ACHN (cell line): ENCODE measurements at regions not wholly inside any gene's neighbourhood (a gene's known extent, or its start where the extent isn't known, plus 50 kb on each side); places are given as distances from the start of the nearest gene placed in this dataset.
A peak's percentile ranks its signal among the peaks of the same experiment; 100 is the strongest.

ENCODE experiments used
- DNase-seq: peaks from one replicate; pipeline ENCODE4 v3.0.0-alpha.2; 2015
- in situ Hi-C: cut with HindIII; loops from 2 replicates; pipeline ENCODE4 v1.10.0; 2017; ENCODE audit warnings: low sequenced_read_pairs, low pct_ligation_motif_present, low pct_unique_long_range_greater_than_20kb

- no peak for DNase-seq
- in situ Hi-C loops: no loop called here
Measured at GRCh38 chr2:43080571-43081021, 145.8 kb downstream of the ZFP36L2 start.

DNA sequence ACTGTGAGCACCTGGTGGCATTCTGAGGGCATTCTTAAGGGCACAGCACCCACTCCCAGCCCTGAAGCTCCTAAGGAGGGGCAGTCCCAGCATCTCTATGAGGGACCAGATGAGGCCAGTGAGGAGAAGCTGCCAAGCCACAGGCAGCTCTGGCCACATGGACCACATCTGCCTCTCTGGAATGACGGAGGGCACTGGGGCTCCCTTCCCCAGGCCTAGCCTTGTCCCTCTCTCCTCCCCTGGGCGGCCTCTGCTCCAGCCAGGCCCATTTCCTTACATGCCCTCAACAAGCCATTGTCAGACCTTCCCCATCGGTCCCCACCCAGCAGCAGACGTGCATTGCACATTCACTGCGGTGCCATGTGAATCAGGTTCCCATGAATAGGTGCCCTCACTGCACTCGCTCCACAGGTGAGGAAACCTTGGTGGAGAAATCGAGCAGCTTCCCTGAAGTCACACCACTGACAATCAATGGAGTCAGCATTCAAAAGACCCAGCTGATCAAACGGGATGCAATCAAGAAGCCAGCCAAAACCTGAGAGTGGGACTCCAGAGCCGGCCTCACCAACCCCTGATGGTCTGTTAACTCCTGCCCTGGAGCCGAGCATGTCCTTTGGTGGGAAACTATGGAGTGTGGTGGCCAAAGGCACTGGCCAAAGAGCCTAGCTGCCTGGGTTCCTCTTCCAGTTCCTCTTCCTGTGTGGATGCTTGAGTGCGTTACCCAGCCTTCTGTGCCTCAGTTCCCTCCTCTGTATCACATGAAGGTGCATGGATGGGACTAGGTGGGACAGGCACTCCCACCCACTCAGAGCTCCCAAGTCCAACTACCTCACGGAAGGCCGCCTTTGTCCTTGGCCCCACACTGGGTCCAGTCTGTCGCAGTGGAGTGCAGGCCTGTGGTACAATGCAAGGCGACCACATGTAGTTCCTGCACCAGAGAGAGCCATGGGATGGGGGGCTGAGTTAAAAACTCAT lies 147.3 kb downstream of the ZFP36L2 start:
- in situ Hi-C loops: no loop called here
- no peak for DNase-seq

DNA sequence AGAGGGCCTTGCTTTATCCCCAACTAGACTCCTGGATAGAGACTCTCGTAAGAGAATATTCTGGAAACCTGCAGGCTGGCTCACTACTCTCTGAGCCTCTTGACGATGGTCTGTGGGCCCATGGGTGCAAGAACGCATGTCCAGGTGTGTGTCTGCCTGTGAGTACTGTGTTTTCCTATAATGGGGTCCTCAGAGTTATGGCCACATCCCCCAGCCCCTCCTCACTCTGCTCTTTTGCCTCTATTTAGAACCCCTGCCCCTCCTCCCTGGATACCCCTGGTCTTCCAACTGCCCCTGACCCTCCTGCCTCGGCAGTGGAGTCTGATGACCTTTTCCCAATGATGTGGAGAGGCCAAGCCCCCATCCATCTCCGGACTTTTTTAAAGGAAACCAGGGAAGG lies 148.1 kb downstream of the ZFP36L2 start:
- in situ Hi-C loops: no loop called here
- no peak for DNase-seq

GRCh38 chr2:43077876-43078275 lies 148.5 kb downstream of the ZFP36L2 start:
- DNase-seq: no peak
- in situ Hi-C loops: no loop called here

- no peak for DNase-seq
- in situ Hi-C loops: no loop called here
Measured at GRCh38 chr2:43076676-43077075, 149.7 kb downstream of the ZFP36L2 start.

GRCh38 chr2:43075811-43076585 lies 150.4 kb downstream of the ZFP36L2 start:
- in situ Hi-C loops: no loop called here
- peak; percentile 62 for DNase-seq

GRCh38 chr2:43075054-43075593 lies 151.3 kb downstream of the ZFP36L2 start:
- DNase-seq: peak; percentile 93
- in situ Hi-C loops: no loop called here

- in situ Hi-C loops: no loop called here
Measured at GRCh38 chr2:43074592-43075053, 151.8 kb downstream of the ZFP36L2 start.

DNA sequence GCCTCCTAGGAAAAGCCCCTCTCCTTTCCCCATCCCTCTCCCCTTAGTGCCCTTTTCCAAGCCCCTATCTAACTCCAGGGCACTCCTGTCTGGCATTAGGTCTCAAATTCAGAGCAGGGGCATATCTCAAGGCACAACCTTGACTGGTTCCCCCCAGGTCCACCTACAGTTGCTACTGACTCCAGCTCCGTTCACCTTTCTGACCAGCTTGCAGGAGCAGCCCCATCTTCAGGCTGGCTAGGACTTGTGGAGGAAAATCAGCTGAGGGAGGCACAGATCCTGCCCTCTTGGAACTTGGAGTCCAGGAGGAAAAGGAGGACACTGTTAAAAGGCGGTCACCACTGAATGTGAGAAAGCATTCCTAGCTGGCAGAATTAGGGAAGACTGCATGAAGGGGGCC lies 152.4 kb downstream of the ZFP36L2 start:
- in situ Hi-C loops: no loop called here
- DNase-seq: no peak

More at GRCh38 chr2:43074592-43075053, 151.8 kb downstream of the ZFP36L2 start:
- DNase-seq: no peak

GRCh38 chr2:43073401-43073825 lies 153.0 kb downstream of the ZFP36L2 start:
- in situ Hi-C loops: no loop called here
- DNase-seq: no peak

DNA sequence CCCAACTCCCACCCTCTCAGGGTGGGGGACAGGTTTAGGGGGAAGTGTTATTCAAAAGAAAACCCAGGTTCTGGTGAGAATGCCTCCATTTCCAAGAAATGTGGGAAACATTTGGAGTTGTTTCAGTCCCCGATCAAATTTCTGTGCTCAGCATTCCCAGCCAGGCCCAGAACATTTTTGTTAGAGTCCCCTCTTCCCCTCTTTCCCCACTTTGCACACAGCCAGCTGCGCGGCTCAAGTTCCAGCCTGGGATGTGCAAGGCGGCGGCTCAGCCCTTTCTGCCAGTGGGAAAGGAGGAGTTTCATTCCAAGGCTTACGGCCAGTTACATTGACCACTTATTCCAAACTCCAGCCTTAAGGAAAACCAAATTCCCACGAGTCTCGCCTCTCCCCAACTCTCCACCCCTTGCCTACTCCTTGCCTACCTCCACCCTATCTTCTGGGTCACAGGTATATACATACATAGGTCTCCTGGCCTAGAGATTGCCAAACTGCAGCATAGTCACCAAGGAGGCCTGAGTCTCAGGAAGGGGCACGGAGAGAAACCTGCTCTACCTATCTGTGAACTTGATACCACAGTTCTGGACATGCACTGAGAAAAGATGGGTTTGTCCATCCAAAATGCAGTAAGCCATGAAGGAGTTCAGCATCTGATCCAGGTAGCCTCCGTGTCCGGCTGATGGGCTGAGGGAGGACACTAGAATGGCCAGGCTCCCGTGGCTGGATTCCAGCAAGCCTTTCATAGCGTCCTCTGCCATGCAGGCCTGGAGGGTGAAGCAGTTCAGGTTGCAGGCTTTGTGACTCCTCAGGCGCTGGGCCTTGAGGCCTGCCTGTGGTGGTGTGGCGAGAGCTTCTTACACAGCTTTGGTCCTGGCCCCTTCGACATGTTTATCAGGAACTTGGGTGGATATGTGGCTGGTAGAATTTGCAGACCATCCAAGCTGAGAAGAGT lies 154.5 kb downstream of the ZFP36L2 start:
- in situ Hi-C loops: no loop called here
- DNase-seq: no peak

DNA sequence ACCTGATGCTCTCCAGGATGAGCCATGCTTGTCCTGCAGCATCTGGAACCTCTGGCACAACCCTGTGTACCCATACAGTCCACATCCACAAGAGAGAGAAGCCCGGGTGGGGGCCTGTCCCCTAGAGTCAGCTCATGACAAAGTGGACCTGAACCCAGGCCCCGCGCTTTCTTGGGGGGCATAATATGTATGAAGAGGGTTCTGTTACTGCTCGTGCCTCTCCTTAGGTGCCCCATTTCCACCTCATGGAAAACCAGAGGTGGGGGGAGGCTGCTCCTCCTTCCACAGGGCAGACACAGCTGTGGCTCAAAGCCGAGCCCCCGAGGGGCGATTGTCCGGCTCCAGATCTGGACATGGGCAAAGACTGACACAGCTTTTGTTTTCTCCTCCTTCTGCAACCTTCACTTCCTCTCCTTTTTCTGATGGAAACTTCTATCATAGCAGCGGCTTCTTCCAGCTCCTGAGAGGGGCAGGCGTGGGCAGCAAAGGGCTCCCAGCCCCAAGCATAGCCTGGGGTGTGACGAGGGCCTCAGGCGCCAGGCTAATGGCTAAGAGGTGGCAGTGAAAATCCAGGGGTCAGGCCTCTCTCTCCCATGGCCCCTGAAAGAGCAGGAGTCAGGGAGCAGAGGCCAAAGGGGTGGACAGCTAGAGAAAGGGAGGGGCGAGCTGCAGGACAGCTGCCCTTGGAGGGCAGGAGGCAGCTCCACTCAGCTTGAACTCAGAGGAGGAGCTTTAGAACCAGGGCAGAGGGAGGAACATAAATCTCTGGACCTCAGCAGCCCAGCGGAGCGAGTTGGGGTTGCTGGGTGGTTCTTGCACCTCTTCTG lies 155.5 kb downstream of the ZFP36L2 start:
- in situ Hi-C loops: no loop called here

DNA sequence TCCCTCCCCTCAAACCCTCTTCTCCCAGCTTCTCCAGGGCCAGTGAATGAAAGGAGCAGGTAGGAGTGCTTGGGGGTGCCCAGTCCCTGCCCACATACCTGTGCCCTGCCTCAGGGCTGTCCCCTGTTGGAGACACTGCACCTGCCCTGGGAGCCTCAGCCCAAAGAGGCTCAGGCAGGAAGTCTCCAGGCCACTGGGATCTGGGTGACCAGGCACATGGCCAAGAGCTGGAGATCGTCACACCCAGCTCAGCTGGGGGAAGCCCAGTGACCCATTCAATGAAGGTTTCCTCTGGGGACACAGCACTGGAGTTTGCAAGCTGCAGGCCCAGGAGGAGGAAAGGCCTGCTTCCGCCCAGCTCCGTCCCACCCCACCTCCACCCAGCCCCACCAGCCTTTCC lies 156.4 kb downstream of the ZFP36L2 start:
- in situ Hi-C loops: no loop called here
- DNase-seq: no peak

More for the DNA sequence above, 155.5 kb downstream of the ZFP36L2 start:
- no peak for DNase-seq

- DNase-seq: no peak
- in situ Hi-C loops: no loop called here
Measured at GRCh38 chr2:43068631-43069517, 157.5 kb downstream of the ZFP36L2 start.

- in situ Hi-C loops: no loop called here
- DNase-seq: no peak
Measured at GRCh38 chr2:43068041-43068533, 158.3 kb downstream of the ZFP36L2 start.
